ENCODE measurements at regions not wholly inside any gene's neighbourhood (a gene's known extent, or its start where the extent isn't known, plus 50 kb on each side); places are given as distances from the start of the nearest gene placed in this dataset.

- no peaks in the 10 kb centered on the region for H3K27me3 ChIP-seq (replicated peaks; ENCODE audit: insufficient read depth, low read length)
- no peak overlapping the region for H3K4me2 ChIP-seq (ENCODE audit: low read depth, low read length)
These were observed 789.9 kb upstream of the LRRC4C start for GRCh38 chr11:42249401-42249800.

GRCh38 chr11:42249956-42250355, 790.5 kb upstream of the LRRC4C start:
- no peaks in the 10 kb centered on the region for H3K79me2 ChIP-seq (ENCODE audit: low read length)
- H3K9ac ChIP-seq (ENCODE audit: low read length) = no peak overlapping the region
- no peak overlapping the region for H3K4me2 ChIP-seq (ENCODE audit: low read depth, low read length)
- H3K9me2 ChIP-seq (replicated peaks; ENCODE audit: insufficient read depth, low read length) = no peaks in the 10 kb centered on the region
- H4K20me1 ChIP-seq (ENCODE audit: insufficient read depth, low read length) = no peaks in the 10 kb centered on the region
- no peaks in the 10 kb centered on the region for H3K9me3 ChIP-seq (replicated peaks; ENCODE audit: insufficient read depth, low read length)
- no peaks in the 10 kb centered on the region for H3K4me1 ChIP-seq (ENCODE audit: low read length)
- no peaks in the 10 kb centered on the region for H3F3A ChIP-seq (ENCODE audit: insufficient read depth, low read length)
- DNase-seq = no peak
- no peak for TF ChIP-seq CTCF (IDR thresholded peaks at IDR 0.05; ENCODE audit: low read length)
- TF ChIP-seq EZH2 (optimal IDR thresholded peaks at IDR 0.05; ENCODE audit: low read depth, low read length) = no peak
- TF ChIP-seq EZH2phosphoT487 (IDR thresholded peaks at IDR 0.05; ENCODE audit: low read length) = no peak
- no peaks in the 10 kb centered on the region for H3K36me3 ChIP-seq (replicated peaks; ENCODE audit: insufficient read depth, low read length)
- no peak overlapping the region for H3K27ac ChIP-seq (ENCODE audit: low read length)
- H3K4me3 ChIP-seq (ENCODE audit: low read length) = no peak overlapping the region
- no peak overlapping the region for H2AFZ ChIP-seq (ENCODE audit: low read length)
- no peaks in the 10 kb centered on the region for H3K27me3 ChIP-seq (replicated peaks; ENCODE audit: insufficient read depth, low read length)

More at GRCh38 chr11:42249401-42249800, 789.9 kb upstream of the LRRC4C start:
- TF ChIP-seq EZH2 (optimal IDR thresholded peaks at IDR 0.05; ENCODE audit: low read depth, low read length) (no peak), EZH2phosphoT487 (IDR thresholded peaks at IDR 0.05; ENCODE audit: low read length) (no peak), CTCF (IDR thresholded peaks at IDR 0.05; ENCODE audit: low read length) (no peak)
- no peak overlapping the region for H3K9ac ChIP-seq (ENCODE audit: low read length)
- H2AFZ ChIP-seq (ENCODE audit: low read length) = no peak overlapping the region
- H3K27ac ChIP-seq (ENCODE audit: low read length) = no peak overlapping the region
- no peaks in the 10 kb centered on the region for H3K36me3 ChIP-seq (replicated peaks; ENCODE audit: insufficient read depth, low read length)
- H3K79me2 ChIP-seq (ENCODE audit: low read length) = no peaks in the 10 kb centered on the region
- H3K4me1 ChIP-seq (ENCODE audit: low read length) = no peaks in the 10 kb centered on the region
- H3K9me2 ChIP-seq (replicated peaks; ENCODE audit: insufficient read depth, low read length) = no peaks in the 10 kb centered on the region
- no peaks in the 10 kb centered on the region for H3F3A ChIP-seq (ENCODE audit: insufficient read depth, low read length)
- DNase-seq = no peak
- no peak overlapping the region for H3K4me3 ChIP-seq (ENCODE audit: low read length)
- H4K20me1 ChIP-seq (ENCODE audit: insufficient read depth, low read length) = no peaks in the 10 kb centered on the region
- H3K9me3 ChIP-seq (replicated peaks; ENCODE audit: insufficient read depth, low read length) = no peaks in the 10 kb centered on the region

- Histone ChIP-seq H3K4me1 (ENCODE audit: low read length) (no peaks in the 10 kb centered on the region), H3F3A (ENCODE audit: insufficient read depth, low read length) (no peaks in the 10 kb centered on the region), H3K4me3 (ENCODE audit: low read length) (no peak overlapping the region), H2AFZ (ENCODE audit: low read length) (no peak overlapping the region), H3K9me3 (replicated peaks; ENCODE audit: insufficient read depth, low read length) (no peaks in the 10 kb centered on the region), H4K20me1 (ENCODE audit: insufficient read depth, low read length) (no peaks in the 10 kb centered on the region), H3K4me2 (ENCODE audit: low read depth, low read length) (no peak overlapping the region), H3K79me2 (ENCODE audit: low read length) (no peaks in the 10 kb centered on the region), H3K9me2 (replicated peaks; ENCODE audit: insufficient read depth, low read length) (no peaks in the 10 kb centered on the region), H3K9ac (ENCODE audit: low read length) (no peak overlapping the region), H3K27ac (ENCODE audit: low read length) (no peak overlapping the region), H3K36me3 (replicated peaks; ENCODE audit: insufficient read depth, low read length) (no peaks in the 10 kb centered on the region), H3K27me3 (replicated peaks; ENCODE audit: insufficient read depth, low read length) (no peaks in the 10 kb centered on the region)
- no peak for DNase-seq
- TF ChIP-seq EZH2 (optimal IDR thresholded peaks at IDR 0.05; ENCODE audit: low read depth, low read length) = no peak
- no peak for TF ChIP-seq EZH2phosphoT487 (IDR thresholded peaks at IDR 0.05; ENCODE audit: low read length)
- no peak for TF ChIP-seq CTCF (IDR thresholded peaks at IDR 0.05; ENCODE audit: low read length)
These were observed 792.5 kb upstream of the LRRC4C start for GRCh38 chr11:42251984-42252383.

All from MM.1S (cell line).